ENCODE measurements at regions not wholly inside any gene's neighbourhood (a gene's known extent, or its start where the extent isn't known, plus 50 kb on each side); places are given as distances from the start of the nearest gene placed in this dataset.

GRCh38 chr2:216583147-216583546, 50.1 kb upstream of the IGFBP2 start:
- H3K9ac ChIP-seq (ENCODE audit: low read depth, low read length), result no peak overlapping the region
- peak; percentile 94 for ATAC-seq (ENCODE audit: low read depth)
- H4K8ac ChIP-seq (ENCODE audit: low read depth in 2 of 2, low read length in 2 of 2), result no peak overlapping the region
- no peak overlapping the region for H3K23ac ChIP-seq (ENCODE audit: low read depth, low read length)
- no peak overlapping the region for H4K5ac ChIP-seq (ENCODE audit: low read depth, low read length)
- POLR2A ChIA-PET (ENCODE audit: unreplicated experiment), result no interaction called here
- no peak overlapping the region for H3K4me2 ChIP-seq (ENCODE audit: low read depth, low read length)
- TF ChIP-seq SMC3 (IDR thresholded peaks at IDR 0.05; ENCODE audit: low read depth, low read length) (peak; percentile 18), NFE2L2 (IDR thresholded peaks at IDR 0.05; ENCODE audit: low read depth, low read length) (peak; percentile 69), FOS (IDR thresholded peaks at IDR 0.05; ENCODE audit: low read depth, low read length) (peak; percentile 80), RAD21 (IDR thresholded peaks at IDR 0.05; ENCODE audit: low read length) (peak; percentile 38), BHLHE40 (IDR thresholded peaks at IDR 0.05; ENCODE audit: low read depth, low read length) (peak; percentile 61; the same call in 1 of the 2 replicates), CEBPB (IDR thresholded peaks at IDR 0.05; ENCODE audit: low read depth, low read length) (no peak), MAFK (IDR thresholded peaks at IDR 0.05; ENCODE audit: low read depth, low read length) (peak; percentile 2; the same call in 1 of the 2 replicates), ELK1 (IDR thresholded peaks at IDR 0.05; ENCODE audit: borderline replicate concordance, low read depth, low read length) (no peak), MAZ (IDR thresholded peaks at IDR 0.05; ENCODE audit: borderline replicate concordance, low read depth, low read length) (peak; percentile 18; the same call in 1 of the 2 replicates), RCOR1 (IDR thresholded peaks at IDR 0.05; ENCODE audit: insufficient replicate concordance, low read length) (peak; percentile 78)
- no peaks in the 10 kb centered on the region for H3K9me3 ChIP-seq (ENCODE audit: control insufficient read depth, insufficient read depth, low read length)
- H3K27ac ChIP-seq (ENCODE audit: insufficient read depth, low read length), result no peak overlapping the region
- H2AK9ac ChIP-seq (replicated peaks; ENCODE audit: low read depth, low read length, poor library complexity), result no peak overlapping the region
- DNase-seq, result peak; percentile 99
- 0 out of 3 replicates have a peak overlapping the region, but pooled peaks have one; percentile 1 for H2BK15ac ChIP-seq (ENCODE audit: low read depth, low read length)
- no peaks in the 10 kb centered on the region for H3K36me3 ChIP-seq (ENCODE audit: control insufficient read depth, insufficient read depth, low read length)
- H2BK5ac ChIP-seq (ENCODE audit: low read depth, low read length, poor library complexity, severe bottlenecking), result peak overlapping the region; percentile 34
- H4K20me1 ChIP-seq (ENCODE audit: insufficient read depth, low read length), result no peaks in the 10 kb centered on the region
- dilution Hi-C loops (cut with HindIII; ENCODE audit: low sequenced_read_pairs, unreplicated experiment) (no loop called here), intact Hi-C loops (cut with micrococcal nuclease) (loop anchor here (1.0 kb wide), 1 partner anchor 48 kb away; no protein-coding TSS in a partner anchor), in situ Hi-C loops (cut with MboI; ENCODE audit: low sequenced_read_pairs) (no loop called here)
- no peaks in the 10 kb centered on the region for H3K79me1 ChIP-seq (ENCODE audit: low read depth in 1 of 2, low read length in 2 of 2)
- CTCF ChIA-PET, result no interaction called here
- H3K27me3 ChIP-seq (ENCODE audit: control insufficient read depth, insufficient read depth, low read length), result no peaks in the 10 kb centered on the region
- H2BK120ac ChIP-seq (ENCODE audit: low read depth, low read length), result peak overlapping the region; percentile 43; the same call in 1 of the 2 replicates
- H3K9me1 ChIP-seq (ENCODE audit: insufficient read depth, low read length), result peaks cover 7% of the 10 kb centered on the region; the same call in 1 of the 2 replicates
- 0 out of 2 replicates have a peak overlapping the region, but pooled peaks have one; percentile 23 for H2BK20ac ChIP-seq (ENCODE audit: low read depth, low read length)
- H3K4me3 ChIP-seq (ENCODE audit: insufficient read depth, low read depth, low read length), result no peak overlapping the region
- peak overlapping the region; percentile 36 for H2AFZ ChIP-seq (replicated peaks; ENCODE audit: low read length, poor library complexity)
- no peak overlapping the region for H3K56ac ChIP-seq (ENCODE audit: extremely low read depth, insufficient read depth, low read length)
- H3K4ac ChIP-seq (ENCODE audit: low read depth, low read length), result peak overlapping the region; percentile 30; the same call in 1 of the 2 replicates
- peak overlapping the region; percentile 16; the same call in 1 of the 2 replicates for H2AK5ac ChIP-seq (ENCODE audit: low read depth, low read length)
- H4K91ac ChIP-seq (ENCODE audit: insufficient read depth, low read depth, low read length), result no peak overlapping the region
- BruUV-seq (replicated peaks), result no TSS peak
- 0 out of 2 replicates have a peak overlapping the region, but pooled peaks have one; percentile 32 for H3K14ac ChIP-seq (replicated peaks; ENCODE audit: low read depth, low read length)
- H3K4me1 ChIP-seq (ENCODE audit: control insufficient read depth, insufficient read depth, low read length), result peaks cover 10% of the 10 kb centered on the region
- 0% methylated on average over 5 of the region's 8 CpGs; no CpG with 5 or more reads in 1 of the 2 experiments for WGBS, 2 experiments (ENCODE audit: extremely low coverage in 2 of 2, insufficient read length in 1 of 2)
- H3K18ac ChIP-seq (ENCODE audit: low read depth, low read length), result 0 out of 2 replicates have a peak overlapping the region, but pooled peaks have one; percentile 6
